Osteocyte (in vitro differentiated cells): ENCODE measurements at regions not wholly inside any gene's neighbourhood (a gene's known extent, or its start where the extent isn't known, plus 50 kb on each side); places are given as distances from the start of the nearest gene placed in this dataset.

Experiments
- DNase-seq: peaks from one replicate; pipeline ENCODE4 v3.0.0; 2021; ENCODE audit warnings: mixed read lengths; ENCODE audit not compliant: unreplicated experiment; ENCODE audit errors: extremely low spot score
- H3K27ac Mint-ChIP-seq: one replicate; pipeline ENCODE4 v1.8.0; 2021; ENCODE audit warnings: mild to moderate bottlenecking, mixed read lengths; ENCODE audit not compliant: unreplicated experiment
- H3K27me3 Mint-ChIP-seq: one replicate; pipeline ENCODE4 v1.8.0; 2021; ENCODE audit warnings: mixed read lengths; ENCODE audit not compliant: unreplicated experiment
- H3K36me3 Mint-ChIP-seq: one replicate; pipeline ENCODE4 v1.8.0; 2021; ENCODE audit warnings: mixed read lengths; ENCODE audit not compliant: unreplicated experiment
- H3K4me1 Mint-ChIP-seq: one replicate; pipeline ENCODE4 v1.8.0; 2021; ENCODE audit warnings: mixed read lengths; ENCODE audit not compliant: unreplicated experiment
- H3K4me3 Mint-ChIP-seq: one replicate; pipeline ENCODE4 v1.8.0; 2021; ENCODE audit warnings: mild to moderate bottlenecking, moderate library complexity, mixed read lengths; ENCODE audit not compliant: unreplicated experiment
- H3K9me3 Mint-ChIP-seq: one replicate; pipeline ENCODE4 v1.8.0; 2021; ENCODE audit warnings: mixed read lengths; ENCODE audit not compliant: unreplicated experiment
- CTCF ChIP-seq: fragments of 200-600 bp; sonication (generic); IDR thresholded peaks from 2 replicates; pipeline ENCODE4 v1.5.0; 2021; ENCODE audit warnings: antibody characterized with exemption, mild to moderate bottlenecking, moderate library complexity

- DNase-seq, result no peak
- Mint-ChIP-seq H3K27ac (no peak overlapping the region), H3K36me3 (no peaks in the 10 kb centered on the region), H3K4me1 (peaks cover 17% of the 10 kb centered on the region), H3K27me3 (peaks cover 78% of the 10 kb centered on the region), H3K9me3 (no peaks in the 10 kb centered on the region), H3K4me3 (no peak overlapping the region)
- TF ChIP-seq CTCF, result no peak
Measured at GRCh38 chr15:70267306-70267705, 169.6 kb upstream of the TLE3 start.

- DNase-seq, result no peak
- no peak overlapping the region for H3K27ac Mint-ChIP-seq
Measured at GRCh38 chr15:70266412-70267121, 168.8 kb upstream of the TLE3 start.

GRCh38 chr15:70265986-70266385, 168.3 kb upstream of the TLE3 start:
- Mint-ChIP-seq H3K27me3 (peaks cover 86% of the 10 kb centered on the region), H3K27ac (no peak overlapping the region), H3K9me3 (no peaks in the 10 kb centered on the region), H3K36me3 (no peaks in the 10 kb centered on the region), H3K4me3 (no peak overlapping the region), H3K4me1 (peaks cover 10% of the 10 kb centered on the region)
- no peak for TF ChIP-seq CTCF
- no peak for DNase-seq

More at GRCh38 chr15:70266412-70267121, 168.8 kb upstream of the TLE3 start:
- Mint-ChIP-seq H3K4me3 (no peak overlapping the region), H3K4me1 (peaks cover 15% of the 10 kb centered on the region), H3K9me3 (no peaks in the 10 kb centered on the region), H3K36me3 (no peaks in the 10 kb centered on the region), H3K27me3 (peaks cover 83% of the 10 kb centered on the region)
- TF ChIP-seq CTCF, result no peak

DNA sequence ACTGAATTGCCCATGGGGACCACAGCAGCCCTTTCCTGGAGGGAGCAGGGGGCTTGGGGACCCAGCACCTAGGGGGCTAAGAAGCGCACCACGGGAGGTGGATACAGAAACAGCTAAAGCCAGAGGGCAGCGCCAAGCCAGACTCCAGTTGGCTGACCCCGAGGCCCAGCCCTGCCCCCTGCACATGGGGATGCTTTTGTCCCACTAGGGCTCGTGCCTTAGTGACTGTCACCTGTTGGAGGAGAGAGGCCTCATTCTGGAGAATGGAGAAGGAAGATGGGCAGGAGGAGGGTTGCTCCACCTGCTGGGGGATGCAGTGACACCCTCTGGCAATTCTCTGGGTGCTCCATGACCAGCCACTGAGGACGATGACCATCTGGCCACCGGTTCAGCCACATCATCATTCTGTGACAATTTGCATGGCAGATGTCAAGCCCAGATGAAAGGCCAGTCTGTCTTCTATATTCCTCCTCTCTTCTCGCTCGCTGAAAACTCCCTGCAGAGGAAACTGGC, 167.8 kb upstream of the TLE3 start:
- H3K4me1 Mint-ChIP-seq, result peaks cover 6% of the 10 kb centered on the region
- H3K9me3 Mint-ChIP-seq, result no peaks in the 10 kb centered on the region
- no peak overlapping the region for H3K27ac Mint-ChIP-seq
- DNase-seq, result no peak
- peaks cover 90% of the 10 kb centered on the region for H3K27me3 Mint-ChIP-seq
- peak; percentile 19 for TF ChIP-seq CTCF
- H3K4me3 Mint-ChIP-seq, result no peak overlapping the region
- H3K36me3 Mint-ChIP-seq, result no peaks in the 10 kb centered on the region

- peaks cover 93% of the 10 kb centered on the region for H3K27me3 Mint-ChIP-seq
- H3K4me1 Mint-ChIP-seq, result peaks cover 6% of the 10 kb centered on the region
Measured at GRCh38 chr15:70264738-70265465, 167.2 kb upstream of the TLE3 start.

More at GRCh38 chr15:70264738-70265465, 167.2 kb upstream of the TLE3 start:
- Mint-ChIP-seq H3K4me3 (no peak overlapping the region), H3K27ac (no peak overlapping the region), H3K9me3 (no peaks in the 10 kb centered on the region), H3K36me3 (no peaks in the 10 kb centered on the region)
- no peak for TF ChIP-seq CTCF
- no peak for DNase-seq
